ENCODE measurements at regions not wholly inside any gene's neighbourhood (a gene's known extent, or its start where the extent isn't known, plus 50 kb on each side); places are given as distances from the start of the nearest gene placed in this dataset.
A peak's percentile ranks its signal among the peaks of the same experiment; 100 is the strongest.

GRCh38 chr16:64153718-64154117 lies 968.1 kb downstream of the CDH11 start:
- Mint-ChIP-seq H3K27me3 (ENCODE audit: low read depth) (no peaks in the 10 kb centered on the region), H3K36me3 (ENCODE audit: insufficient read depth in 1 of 3, low read depth in 3 of 3) (no peaks in the 10 kb centered on the region), H3K4me1 (peaks cover 4 to 13% of the 10 kb centered on the region in 2 experiments; a peak in 3 of 4 replicates), H3K27ac (no peak overlapping the region), H3K9me3 (no peaks in the 10 kb centered on the region), H3K4me3 (no peak overlapping the region)
- Histone ChIP-seq H3T11ph (ENCODE audit: low read length) (no peak overlapping the region), H3K4me1 (ENCODE audit: insufficient read depth, low read length) (peaks cover 3% of the 10 kb centered on the region; the same call in 1 of the 2 replicates), H4K5ac (ENCODE audit: insufficient read length, low read depth, low read length) (no peak overlapping the region), H3K79me2 (ENCODE audit: insufficient read depth, low read length) (no peaks in the 10 kb centered on the region), H2AFZ (ENCODE audit: low read length) (peak overlapping the region; percentile 37), H3K4ac (ENCODE audit: low read depth, low read length) (no peak overlapping the region), H2BK120ac (ENCODE audit: low read depth, low read length, poor library complexity, severe bottlenecking) (no peak overlapping the region), H3K18ac (ENCODE audit: insufficient read length, low read depth, low read length) (no peak overlapping the region), H2BK15ac (ENCODE audit: low read depth, low read length) (no peak overlapping the region), H3K79me1 (ENCODE audit: insufficient read depth, low read depth, low read length, poor library complexity, severe bottlenecking) (no peaks in the 10 kb centered on the region), H2BK5ac (ENCODE audit: insufficient read length, low read length) (no peak overlapping the region), H2BK20ac (ENCODE audit: low read depth, low read length, poor library complexity, severe bottlenecking) (no peak overlapping the region), H4K91ac (ENCODE audit: insufficient read length, low read depth, low read length) (no peak overlapping the region), H2BK12ac (ENCODE audit: insufficient read length, low read depth, low read length) (no peak overlapping the region), H3K27ac (ENCODE audit: insufficient read length, low read depth, low read length) (no peak overlapping the region), H3K14ac (ENCODE audit: insufficient read depth, low read length) (no peak overlapping the region), H3K4me2 (ENCODE audit: insufficient read depth, insufficient read length, low read length) (no peak overlapping the region), H2AK5ac (ENCODE audit: insufficient read length, low read length) (no peak overlapping the region), H3K23ac (ENCODE audit: insufficient read length, low read depth, low read length) (no peak overlapping the region), H3K23me2 (ENCODE audit: insufficient read length, low read depth, low read length, poor library complexity, severe bottlenecking) (no peaks in the 10 kb centered on the region), H3K56ac (ENCODE audit: insufficient read length, low read depth, low read length) (no peak overlapping the region), H3K27me3 (ENCODE audit: insufficient read depth, low read length) (no peaks in the 10 kb centered on the region), H3K9ac (ENCODE audit: extremely low read depth, insufficient read length, low read length) (no peak overlapping the region), H3K9me3 (ENCODE audit: control insufficient read depth, low read depth, low read length) (no peaks in the 10 kb centered on the region), H4K8ac (replicated peaks; ENCODE audit: insufficient read length, low read depth, low read length) (no peak overlapping the region), H4K20me1 (ENCODE audit: control insufficient read depth, insufficient read depth, insufficient read length) (no peaks in the 10 kb centered on the region)
- no peak for TF ChIP-seq CTCF (conservative IDR thresholded peaks at IDR 0.05)
- WGBS (ENCODE audit: extremely low coverage, insufficient read length, low lambda C conversion rate): no CpG with 5 or more reads among the region's 3 CpGs
- no peak for DNase-seq

Measured in H9 (cell line).